ENCODE measurements at regions not wholly inside any gene's neighbourhood (a gene's known extent, or its start where the extent isn't known, plus 50 kb on each side); places are given as distances from the start of the nearest gene placed in this dataset.
A peak's percentile ranks its signal among the peaks of the same experiment; 100 is the strongest.

DNA sequence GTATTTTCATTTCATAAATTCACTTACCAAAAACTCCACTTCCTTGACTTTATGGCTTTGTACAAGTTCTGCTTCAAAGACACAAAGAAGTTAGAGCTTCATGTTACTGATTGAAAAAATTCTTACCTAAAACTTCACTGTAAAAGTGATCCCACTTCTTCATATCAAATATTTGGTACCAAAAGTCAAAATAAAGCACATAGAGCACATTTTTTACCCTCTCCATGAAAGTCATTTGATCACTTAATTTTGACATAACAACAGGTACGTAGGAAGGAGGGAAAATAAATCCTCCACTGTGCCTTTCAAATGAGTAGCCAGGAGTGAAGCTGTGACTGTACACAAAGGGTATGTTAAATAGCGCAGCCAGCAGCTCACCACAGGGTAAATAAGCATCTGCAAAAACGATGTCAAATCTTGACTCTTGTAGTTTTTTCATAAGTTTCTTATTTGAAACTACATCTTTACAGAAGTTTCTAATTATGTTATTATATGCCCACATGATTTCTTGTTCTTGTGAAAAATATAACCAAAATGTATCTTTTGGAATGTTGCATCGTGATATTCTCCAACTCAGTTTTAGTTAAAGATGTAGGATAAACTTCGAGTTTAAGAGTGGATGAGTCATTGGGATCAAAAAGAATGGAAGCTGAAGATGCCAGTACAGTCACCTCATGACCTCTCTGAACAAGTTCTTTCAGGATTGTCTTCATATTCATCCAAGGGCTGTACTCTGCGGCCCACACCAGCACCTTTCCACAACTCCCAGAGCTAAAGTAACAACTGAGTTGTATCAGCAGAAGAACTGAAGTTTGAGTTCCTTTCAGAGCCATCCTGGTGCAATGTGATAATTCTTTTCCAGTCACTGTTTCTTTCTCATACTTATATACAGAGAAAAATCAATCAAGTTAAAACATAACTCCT is 68.2 kb upstream of the UGT2A3 start (continued):
- TF ChIP-seq, protein P1, sequence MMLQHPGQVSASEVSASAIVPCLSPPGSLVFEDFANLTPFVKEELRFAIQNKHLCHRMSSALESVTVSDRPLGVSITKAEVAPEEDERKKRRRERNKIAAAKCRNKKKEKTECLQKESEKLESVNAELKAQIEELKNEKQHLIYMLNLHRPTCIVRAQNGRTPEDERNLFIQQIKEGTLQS (CRISPR knock-in tag; IDR thresholded peaks at IDR 0.05): 0 out of 2 replicates have a peak, but pooled peaks have one; percentile 37
- 0 out of 2 replicates have a peak, but pooled peaks have one; percentile 40 for TF ChIP-seq HDAC1 (CRISPR knock-in tag; IDR thresholded peaks at IDR 0.05)
- peak; percentile 54; the same call in 1 of the 2 replicates for TF ChIP-seq FOXK1 (CRISPR knock-in tag; IDR thresholded peaks at IDR 0.05; ENCODE audit: borderline replicate concordance, low read depth)
- TF ChIP-seq JUND (CRISPR knock-in tag; IDR thresholded peaks at IDR 0.05): peak; percentile 37; the same call in 1 of the 2 replicates
- TF ChIP-seq, protein P2, sequence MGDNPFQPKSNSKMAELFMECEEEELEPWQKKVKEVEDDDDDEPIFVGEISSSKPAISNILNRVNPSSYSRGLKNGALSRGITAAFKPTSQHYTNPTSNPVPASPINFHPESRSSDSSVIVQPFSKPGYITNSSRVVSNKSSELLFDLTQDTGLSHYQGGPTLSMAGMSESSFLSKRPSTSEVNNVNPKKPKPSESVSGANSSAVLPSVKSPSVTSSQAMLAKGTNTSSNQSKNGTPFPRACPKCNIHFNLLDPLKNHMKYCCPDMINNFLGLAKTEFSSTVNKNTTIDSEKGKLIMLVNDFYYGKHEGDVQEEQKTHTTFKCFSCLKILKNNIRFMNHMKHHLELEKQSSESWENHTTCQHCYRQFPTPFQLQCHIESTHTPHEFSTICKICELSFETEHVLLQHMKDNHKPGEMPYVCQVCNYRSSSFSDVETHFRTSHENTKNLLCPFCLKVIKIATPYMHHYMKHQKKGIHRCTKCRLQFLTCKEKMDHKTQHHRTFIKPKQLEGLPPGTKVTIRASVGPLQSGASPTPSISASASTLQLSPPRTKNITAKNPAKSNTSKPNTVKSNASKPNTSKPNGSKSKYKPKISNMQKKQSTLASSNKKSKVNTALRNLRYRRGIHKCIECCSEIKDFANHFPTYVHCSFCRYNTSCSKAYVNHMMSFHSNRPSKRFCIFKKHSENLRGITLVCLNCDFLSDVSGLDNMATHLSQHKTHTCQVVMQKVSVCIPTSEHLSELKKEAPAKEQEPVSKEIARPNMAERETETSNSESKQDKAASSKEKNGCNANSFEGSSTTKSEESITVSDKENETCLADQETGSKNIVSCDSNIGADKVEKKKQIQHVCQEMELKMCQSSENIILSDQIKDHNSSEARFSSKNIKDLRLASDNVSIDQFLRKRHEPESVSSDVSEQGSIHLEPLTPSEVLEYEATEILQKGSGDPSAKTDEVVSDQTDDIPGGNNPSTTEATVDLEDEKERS (CRISPR knock-in tag; IDR thresholded peaks at IDR 0.05): 0 out of 2 replicates have a peak, but pooled peaks have one; percentile 42
- TF ChIP-seq HOXD1 (CRISPR knock-in tag; IDR thresholded peaks at IDR 0.05): 0 out of 2 replicates have a peak, but pooled peaks have one; percentile 47
- TF ChIP-seq, protein P3, sequence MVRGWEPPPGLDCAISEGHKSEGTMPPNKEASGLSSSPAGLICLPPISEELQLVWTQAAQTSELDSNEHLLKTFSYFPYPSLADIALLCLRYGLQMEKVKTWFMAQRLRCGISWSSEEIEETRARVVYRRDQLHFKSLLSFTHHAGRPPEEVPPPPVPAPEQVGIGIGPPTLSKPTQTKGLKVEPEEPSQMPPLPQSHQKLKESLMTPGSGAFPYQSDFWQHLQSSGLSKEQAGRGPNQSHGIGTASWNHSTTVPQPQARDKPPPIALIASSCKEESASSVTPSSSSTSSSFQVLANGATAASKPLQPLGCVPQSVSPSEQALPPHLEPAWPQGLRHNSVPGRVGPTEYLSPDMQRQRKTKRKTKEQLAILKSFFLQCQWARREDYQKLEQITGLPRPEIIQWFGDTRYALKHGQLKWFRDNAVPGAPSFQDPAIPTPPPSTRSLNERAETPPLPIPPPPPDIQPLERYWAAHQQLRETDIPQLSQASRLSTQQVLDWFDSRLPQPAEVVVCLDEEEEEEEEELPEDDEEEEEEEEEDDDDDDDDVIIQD (CRISPR knock-in tag; IDR thresholded peaks at IDR 0.05; ENCODE audit: low read depth): peak; percentile 35; the same call in 1 of the 2 replicates
- TF ChIP-seq, protein P4, sequence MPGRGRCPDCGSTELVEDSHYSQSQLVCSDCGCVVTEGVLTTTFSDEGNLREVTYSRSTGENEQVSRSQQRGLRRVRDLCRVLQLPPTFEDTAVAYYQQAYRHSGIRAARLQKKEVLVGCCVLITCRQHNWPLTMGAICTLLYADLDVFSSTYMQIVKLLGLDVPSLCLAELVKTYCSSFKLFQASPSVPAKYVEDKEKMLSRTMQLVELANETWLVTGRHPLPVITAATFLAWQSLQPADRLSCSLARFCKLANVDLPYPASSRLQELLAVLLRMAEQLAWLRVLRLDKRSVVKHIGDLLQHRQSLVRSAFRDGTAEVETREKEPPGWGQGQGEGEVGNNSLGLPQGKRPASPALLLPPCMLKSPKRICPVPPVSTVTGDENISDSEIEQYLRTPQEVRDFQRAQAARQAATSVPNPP (CRISPR knock-in tag; IDR thresholded peaks at IDR 0.05): peak; percentile 50; the same call in 1 of the 2 replicates
- TF ChIP-seq ZSCAN21 (CRISPR knock-in tag; IDR thresholded peaks at IDR 0.05; ENCODE audit: borderline replicate concordance): peak; percentile 47; the same call in 1 of the 2 replicates
- TF ChIP-seq, protein P5, sequence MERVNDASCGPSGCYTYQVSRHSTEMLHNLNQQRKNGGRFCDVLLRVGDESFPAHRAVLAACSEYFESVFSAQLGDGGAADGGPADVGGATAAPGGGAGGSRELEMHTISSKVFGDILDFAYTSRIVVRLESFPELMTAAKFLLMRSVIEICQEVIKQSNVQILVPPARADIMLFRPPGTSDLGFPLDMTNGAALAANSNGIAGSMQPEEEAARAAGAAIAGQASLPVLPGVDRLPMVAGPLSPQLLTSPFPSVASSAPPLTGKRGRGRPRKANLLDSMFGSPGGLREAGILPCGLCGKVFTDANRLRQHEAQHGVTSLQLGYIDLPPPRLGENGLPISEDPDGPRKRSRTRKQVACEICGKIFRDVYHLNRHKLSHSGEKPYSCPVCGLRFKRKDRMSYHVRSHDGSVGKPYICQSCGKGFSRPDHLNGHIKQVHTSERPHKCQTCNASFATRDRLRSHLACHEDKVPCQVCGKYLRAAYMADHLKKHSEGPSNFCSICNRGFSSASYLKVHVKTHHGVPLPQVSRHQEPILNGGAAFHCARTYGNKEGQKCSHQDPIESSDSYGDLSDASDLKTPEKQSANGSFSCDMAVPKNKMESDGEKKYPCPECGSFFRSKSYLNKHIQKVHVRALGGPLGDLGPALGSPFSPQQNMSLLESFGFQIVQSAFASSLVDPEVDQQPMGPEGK (CRISPR knock-in tag; IDR thresholded peaks at IDR 0.05): peak; percentile 31; the same call in 1 of the 2 replicates
- TF ChIP-seq SOX13 (IDR thresholded peaks at IDR 0.05): 0 out of 2 replicates have a peak, but pooled peaks have one; percentile 15
- TF ChIP-seq SOX13 (CRISPR knock-in tag; conservative IDR thresholded peaks at IDR 0.05 in 1 of 2, IDR thresholded peaks at IDR 0.05 in 1 of 2): peak in 1 of 2 experiments; percentile 77; a peak in 1 of 4 replicates
- TF ChIP-seq HOXA5 (CRISPR knock-in tag; IDR thresholded peaks at IDR 0.05): peak; percentile 95
- peak; percentile 65 for TF ChIP-seq HMG20A (CRISPR knock-in tag; IDR thresholded peaks at IDR 0.05; ENCODE audit: borderline replicate concordance)
- 0 out of 2 replicates have a peak, but pooled peaks have one; percentile 87 for TF ChIP-seq BRCA1 (CRISPR knock-in tag; IDR thresholded peaks at IDR 0.05)
- TF ChIP-seq, protein P6, sequence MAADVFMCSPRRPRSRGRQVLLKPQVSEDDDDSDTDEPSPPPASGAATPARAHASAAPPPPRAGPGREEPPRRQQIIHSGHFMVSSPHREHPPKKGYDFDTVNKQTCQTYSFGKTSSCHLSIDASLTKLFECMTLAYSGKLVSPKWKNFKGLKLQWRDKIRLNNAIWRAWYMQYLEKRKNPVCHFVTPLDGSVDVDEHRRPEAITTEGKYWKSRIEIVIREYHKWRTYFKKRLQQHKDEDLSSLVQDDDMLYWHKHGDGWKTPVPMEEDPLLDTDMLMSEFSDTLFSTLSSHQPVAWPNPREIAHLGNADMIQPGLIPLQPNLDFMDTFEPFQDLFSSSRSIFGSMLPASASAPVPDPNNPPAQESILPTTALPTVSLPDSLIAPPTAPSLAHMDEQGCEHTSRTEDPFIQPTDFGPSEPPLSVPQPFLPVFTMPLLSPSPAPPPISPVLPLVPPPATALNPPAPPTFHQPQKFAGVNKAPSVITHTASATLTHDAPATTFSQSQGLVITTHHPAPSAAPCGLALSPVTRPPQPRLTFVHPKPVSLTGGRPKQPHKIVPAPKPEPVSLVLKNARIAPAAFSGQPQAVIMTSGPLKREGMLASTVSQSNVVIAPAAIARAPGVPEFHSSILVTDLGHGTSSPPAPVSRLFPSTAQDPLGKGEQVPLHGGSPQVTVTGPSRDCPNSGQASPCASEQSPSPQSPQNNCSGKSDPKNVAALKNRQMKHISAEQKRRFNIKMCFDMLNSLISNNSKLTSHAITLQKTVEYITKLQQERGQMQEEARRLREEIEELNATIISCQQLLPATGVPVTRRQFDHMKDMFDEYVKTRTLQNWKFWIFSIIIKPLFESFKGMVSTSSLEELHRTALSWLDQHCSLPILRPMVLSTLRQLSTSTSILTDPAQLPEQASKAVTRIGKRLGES (CRISPR knock-in tag; IDR thresholded peaks at IDR 0.05; ENCODE audit: borderline replicate concordance): 0 out of 2 replicates have a peak, but pooled peaks have one; percentile 19

All from HepG2 (cell line).